Thyroid gland (tissue), 4 donors: ENCODE measurements at regions not wholly inside any gene's neighbourhood (a gene's known extent, or its start where the extent isn't known, plus 50 kb on each side); places are given as distances from the start of the nearest gene placed in this dataset.
"Not testable (repeated sequence)": the region's sequence is repeated elsewhere in the genome, so short reads cannot be mapped to it uniquely, and the experiment has no call there.

ENCODE experiments used
- DNase-seq, 2 donors: peaks; one replicate each; pipeline ENCODE4 v3.0.0-alpha.2; 2019
- H3K27ac ChIP-seq, 3 donors: fragments of 200-600 bp; sonication (generic); 1 replicate in 2 of 3; 2 replicates in 1 of 3; pipeline ENCODE4 v1.5.1; 2016 to 2019; ENCODE audit warnings: mild to moderate bottlenecking in 1 of 3, moderate library complexity in 1 of 3
- H3K27me3 ChIP-seq: fragments of 200-600 bp; sonication (generic); one replicate; pipeline ENCODE4 v1.5.1; 2019
- H3K36me3 ChIP-seq, 2 donors: fragments of 200-600 bp; sonication (generic); one replicate each; pipeline ENCODE4 v1.5.1; 2016 to 2019
- H3K4me1 ChIP-seq, 2 donors: fragments of 200-600 bp; sonication (generic); one replicate each; pipeline ENCODE4 v1.5.1; 2017 to 2019
- H3K4me3 ChIP-seq, 3 donors: fragments of 200-600 bp; sonication (generic); replicated peaks in 1 of 3; 1 replicate in 2 of 3; 2 replicates in 1 of 3; pipeline ENCODE4 v1.5.1; 2016; ENCODE audit warnings: mild to moderate bottlenecking in 1 of 3
- H3K9me3 ChIP-seq: fragments of 200-600 bp; sonication (generic); one replicate; pipeline ENCODE4 v1.5.1; 2017
- CTCF ChIP-seq, 6 experiments: fragments of 200-600 bp in 3 of 6; fragments of 450-650 bp in 3 of 6; sonication (generic) in 3 of 6; IDR thresholded peaks; one replicate each; pipeline ENCODE4 v1.5.1; 2016 to 2019; ENCODE audit warnings: antibody characterized with exemption in 6 of 6, mild to moderate bottlenecking in 2 of 6, inconsistent platforms in 1 of 6, moderate library complexity in 1 of 6
- POLR2A ChIP-seq, 2 donors: fragments of 450-650 bp; IDR thresholded peaks; one replicate each; pipeline ENCODE4 v1.6.1; 2017; ENCODE audit warnings: antibody characterized with exemption in 2 of 2, mild to moderate bottlenecking in 2 of 2, moderate library complexity in 1 of 2
- WGBS, 2 donors: methylation state at CpG; one replicate each; pipeline ENCODE4 v1.1.5; 2017; 5-methylcytosine and 5-hydroxymethylcytosine counted together
- intact Hi-C: fragments of 100-400 bp; cut with DNase I; formaldehyde crosslinking; loops from one replicate; pipeline ENCODE4 v1.15.1; 2023

- Histone ChIP-seq H3K4me3 (no peak overlapping the region), H3K4me1 (no peaks in the 10 kb centered on the region), H3K27ac (no peak overlapping the region), H3K27me3 (no peaks in the 10 kb centered on the region), H3K36me3 (no peaks in the 10 kb centered on the region), H3K9me3 (no peaks in the 10 kb centered on the region)
- DNase-seq = no peak
- 77 to 82% methylated on average over 2 of the region's 2 CpGs for WGBS, 2 donors
- TF ChIP-seq CTCF (IDR thresholded peaks at IDR 0.05) = no peak
- TF ChIP-seq POLR2A (IDR thresholded peaks at IDR 0.05) = no peak
- intact Hi-C loops = no loop called here
Observed at GRCh38 chr9:7739595-7739994, 60.0 kb downstream of the DMAC1 start.

DNA sequence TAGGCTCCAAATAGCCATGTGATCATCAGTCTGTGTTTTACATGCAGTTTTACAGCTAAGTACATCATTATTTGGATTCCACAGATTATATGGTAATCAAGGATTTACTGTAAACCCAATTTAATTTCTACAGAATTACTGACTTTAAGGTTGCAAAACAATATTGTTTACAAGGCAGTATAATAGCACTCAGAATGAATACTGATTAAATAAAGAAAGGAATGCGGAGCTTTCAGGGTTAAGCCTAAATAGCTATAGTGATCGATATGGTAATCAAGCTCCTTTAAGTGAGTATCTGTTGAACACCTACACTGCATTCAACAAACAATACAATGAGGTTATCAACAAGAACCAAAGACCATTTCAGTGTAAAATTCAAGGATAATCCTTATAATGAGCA lies 64.3 kb downstream of the DMAC1 start:
- no peaks in the 10 kb centered on the region for H3K9me3 ChIP-seq
- intact Hi-C loops = no loop called here
- H3K27ac ChIP-seq = no peak overlapping the region
- DNase-seq = no peak
- TF ChIP-seq CTCF (IDR thresholded peaks at IDR 0.05) (no peak), POLR2A (IDR thresholded peaks at IDR 0.05) (no peak)
- no peaks in the 10 kb centered on the region for H3K27me3 ChIP-seq
- H3K36me3 ChIP-seq = no peaks in the 10 kb centered on the region
- no peak overlapping the region for H3K4me3 ChIP-seq
- H3K4me1 ChIP-seq = no peaks in the 10 kb centered on the region
- 95 to 96% methylated on average over 2 of the region's 2 CpGs for WGBS, 2 donors

GRCh38 chr9:7730164-7730445 lies 69.5 kb downstream of the DMAC1 start:
- Histone ChIP-seq H3K9me3 (no peaks in the 10 kb centered on the region), H3K27me3 (no peaks in the 10 kb centered on the region), H3K27ac (no peak overlapping the region), H3K4me1 (no peaks in the 10 kb centered on the region), H3K4me3 (no peak overlapping the region), H3K36me3 (no peaks in the 10 kb centered on the region)
- WGBS, 2 donors = 83 to 86% methylated on average over 1 of the region's 1 CpG
- no peak for TF ChIP-seq CTCF (IDR thresholded peaks at IDR 0.05)
- TF ChIP-seq POLR2A (IDR thresholded peaks at IDR 0.05) = no peak
- DNase-seq = no peak
- intact Hi-C loops = no loop called here

DNA sequence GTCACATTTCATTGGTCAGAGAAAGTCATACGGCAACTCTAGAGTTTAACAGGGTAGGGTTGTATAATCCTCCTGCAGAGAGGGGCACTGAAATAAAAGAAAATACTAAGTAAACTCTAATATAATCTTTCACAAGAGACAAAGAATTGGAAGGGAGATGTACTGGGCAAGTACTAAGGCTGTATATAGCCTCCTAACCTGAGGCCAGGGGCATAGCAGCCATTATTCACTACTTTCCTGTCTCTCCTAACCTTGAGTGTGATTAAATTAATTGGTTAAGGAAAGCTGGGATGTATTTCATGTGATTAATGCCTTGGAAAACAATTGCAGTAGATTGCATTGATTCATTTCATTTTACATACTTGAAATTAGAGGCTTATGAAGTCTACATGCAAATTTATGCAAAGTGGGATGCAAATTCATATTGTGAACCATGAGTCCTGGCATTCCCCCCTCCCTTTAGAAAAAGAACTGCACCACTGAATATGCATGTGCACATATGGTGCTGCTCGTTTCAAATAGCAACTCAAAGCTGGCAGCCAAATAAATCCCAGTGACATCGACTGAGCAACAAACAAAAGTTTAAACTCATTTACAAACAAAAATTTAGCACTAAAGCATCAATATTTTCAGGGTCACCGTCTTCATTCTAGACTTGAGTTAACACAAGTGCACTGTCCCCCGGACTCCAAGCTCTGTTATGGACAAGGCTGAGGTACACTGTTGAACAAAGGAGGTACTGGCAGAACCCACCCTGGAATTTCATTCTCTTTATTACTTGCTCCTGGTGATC lies 70.0 kb downstream of the DMAC1 start:
- intact Hi-C loops = no loop called here
- DNase-seq = no peak
- Histone ChIP-seq H3K4me3 (no peak overlapping the region), H3K9me3 (no peaks in the 10 kb centered on the region), H3K4me1 (no peaks in the 10 kb centered on the region), H3K27me3 (no peaks in the 10 kb centered on the region), H3K36me3 (no peaks in the 10 kb centered on the region), H3K27ac (no peak overlapping the region)
- WGBS, 2 donors = 82 to 91% methylated on average over 5 of the region's 5 CpGs
- TF ChIP-seq CTCF (IDR thresholded peaks at IDR 0.05) (no peak), POLR2A (IDR thresholded peaks at IDR 0.05) (no peak)

DNA sequence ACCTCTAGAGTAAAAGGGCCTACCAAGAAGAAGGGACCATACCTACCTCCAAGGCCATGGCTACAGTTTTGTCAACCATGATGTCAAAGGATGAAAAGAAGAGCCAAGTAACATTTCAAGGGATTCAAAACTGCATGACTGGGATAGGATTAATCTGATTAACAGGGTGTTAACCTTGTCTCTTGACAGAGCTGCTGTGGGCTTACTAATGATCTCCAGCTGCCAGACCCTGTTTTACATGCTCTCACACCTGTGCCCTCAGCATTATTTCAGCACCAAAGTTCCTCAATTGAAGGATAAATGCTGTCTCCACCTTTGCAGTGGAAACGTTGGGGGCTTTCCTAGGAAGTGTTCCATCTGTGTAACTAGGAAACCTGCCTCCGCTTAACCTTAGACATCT lies 78.3 kb downstream of the DMAC1 start:
- no peaks in the 10 kb centered on the region for H3K9me3 ChIP-seq
- 73 to 75% methylated on average over 2 of the region's 2 CpGs for WGBS, 2 donors
- intact Hi-C loops = no loop called here
- H3K27ac ChIP-seq = no peak overlapping the region
- no peaks in the 10 kb centered on the region for H3K36me3 ChIP-seq
- no peaks in the 10 kb centered on the region for H3K4me1 ChIP-seq
- no peak for DNase-seq
- TF ChIP-seq POLR2A (IDR thresholded peaks at IDR 0.05) (no peak), CTCF (IDR thresholded peaks at IDR 0.05) (no peak)
- no peak overlapping the region for H3K4me3 ChIP-seq
- H3K27me3 ChIP-seq = no peaks in the 10 kb centered on the region

DNA sequence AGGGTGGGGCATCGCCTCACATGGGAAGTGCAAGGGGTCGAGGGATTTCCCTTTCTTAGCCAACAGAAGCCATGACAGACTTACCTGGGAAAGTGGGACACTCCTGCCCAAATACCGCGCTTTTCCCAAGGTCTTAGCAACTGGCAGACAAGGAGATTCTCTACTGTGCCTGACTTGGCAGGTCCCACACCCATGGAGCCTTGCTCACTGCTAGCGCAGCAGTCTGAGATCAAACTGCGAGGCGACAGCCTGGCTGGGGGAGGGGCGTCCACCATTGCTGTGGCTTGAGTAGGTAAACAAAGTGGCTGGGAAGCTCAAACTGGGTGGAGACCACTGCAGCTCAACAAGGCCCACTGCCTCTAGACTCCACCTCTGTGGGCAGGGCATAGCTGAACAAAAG lies 86.5 kb downstream of the DMAC1 start:
- intact Hi-C loops, H3K27ac ChIP-seq, H3K4me3 ChIP-seq, DNase-seq, H3K9me3 ChIP-seq, H3K4me1 ChIP-seq, H3K27me3 ChIP-seq, H3K36me3 ChIP-seq: not testable (repeated sequence)
- WGBS, 2 donors = 81% methylated on average over 4 to 8 of the region's 8 CpGs
